PC-3 (cell line): ENCODE measurements at regions not wholly inside any gene's neighbourhood (a gene's known extent, or its start where the extent isn't known, plus 50 kb on each side); places are given as distances from the start of the nearest gene placed in this dataset.
A peak's percentile ranks its signal among the peaks of the same experiment; 100 is the strongest.
"Not testable (repeated sequence)": the region's sequence is repeated elsewhere in the genome, so short reads cannot be mapped to it uniquely, and the experiment has no call there.

Source experiments
- ATAC-seq: fragments of 200-7000 bp; cut with Tn5 transposase; 2 replicates; pipeline ENCODE4 v1.9.1; 2020; ENCODE audit warnings: mild to moderate bottlenecking, moderate library complexity
- BruUV-seq: library from RNA; stranded (reverse); fragments of 400-500 nt; replicated peaks from 2 replicates; lab custom pipeline; 2021; lab: Mats Ljungman, UMichigan
- CTCF ChIA-PET: fragments of 300-600 bp; sonication (Branson Sonifier 250); formaldehyde crosslinking; loops from one replicate; lab custom pipeline; 2022; ENCODE audit warnings: antibody characterized with exemption; lab: Charles Lee
- POLR2A ChIA-PET: fragments of 300-600 bp; sonication (Branson Sonifier 250); formaldehyde crosslinking; loops from one replicate; lab custom pipeline; 2022; ENCODE audit warnings: antibody characterized with exemption; ENCODE audit not compliant: unreplicated experiment; lab: Charles Lee
- DNase-seq: peaks from one replicate; pipeline ENCODE4 v3.0.0-alpha.2; 2015
- H2AFZ ChIP-seq: fragments of 300-600 bp; sonication (generic); 2 replicates; pipeline ENCODE4 v1.6.0; 2016; ENCODE audit warnings: antibody characterized with exemption, low read length
- H3F3A ChIP-seq: fragments of 300-600 bp; sonication (generic); one replicate; pipeline ENCODE4 v1.6.0; 2017; ENCODE audit warnings: antibody characterized with exemption, low read length, control low read depth, mild to moderate bottlenecking; ENCODE audit not compliant: unreplicated experiment
- H3K27ac ChIP-seq: fragments of 300-600 bp; sonication (generic); 2 replicates; pipeline ENCODE4 v1.5.1; 2016; ENCODE audit warnings: mild to moderate bottlenecking, low read length
- H3K27me3 ChIP-seq: fragments of 300-600 bp; sonication (generic); 2 replicates; pipeline ENCODE4 v1.6.1; 2016; ENCODE audit warnings: low read length, mixed read lengths
- H3K36me3 ChIP-seq: fragments of 300-600 bp; sonication (generic); 2 replicates; pipeline ENCODE4 v1.6.1; 2016; ENCODE audit warnings: low read depth, mixed run types, low read length, mixed read lengths
- H3K4me1 ChIP-seq: fragments of 300-600 bp; sonication (generic); 2 replicates; pipeline ENCODE4 v1.5.1; 2016; ENCODE audit warnings: low read length; ENCODE audit not compliant: insufficient read depth
- H3K4me2 ChIP-seq: fragments of 300-600 bp; sonication (generic); 2 replicates; pipeline ENCODE4 v1.6.0; 2016; ENCODE audit warnings: low read length
- H3K4me3 ChIP-seq: fragments of 300-600 bp; sonication (generic); 2 replicates; pipeline ENCODE4 v1.5.1; 2016; ENCODE audit warnings: mild to moderate bottlenecking, low read length, mixed read lengths
- H3K79me2 ChIP-seq: fragments of 300-600 bp; sonication (generic); 2 replicates; pipeline ENCODE4 v1.6.1; 2017; ENCODE audit warnings: low read length, mixed read lengths
- H3K9ac ChIP-seq: fragments of 300-600 bp; sonication (generic); 2 replicates; pipeline ENCODE4 v1.6.0; 2016; ENCODE audit warnings: mild to moderate bottlenecking, low read length
- H3K9me2 ChIP-seq: fragments of 300-600 bp; sonication (generic); replicated peaks from 2 replicates; pipeline ENCODE4 v1.6.1; 2016; ENCODE audit warnings: mixed run types, low read length, mixed read lengths
- H3K9me3 ChIP-seq: fragments of 300-600 bp; sonication (generic); 2 replicates; pipeline ENCODE4 v1.6.1; 2016; ENCODE audit warnings: low read length, mixed read lengths
- H4K20me1 ChIP-seq: fragments of 300-600 bp; sonication (generic); 2 replicates; pipeline ENCODE4 v1.6.1; 2016; ENCODE audit warnings: low read length, mixed read lengths
- intact Hi-C: fragments of 100-400 bp; cut with micrococcal nuclease; formaldehyde crosslinking; loops from 2 replicates; pipeline ENCODE4 v1.9.0; 2023

DNA sequence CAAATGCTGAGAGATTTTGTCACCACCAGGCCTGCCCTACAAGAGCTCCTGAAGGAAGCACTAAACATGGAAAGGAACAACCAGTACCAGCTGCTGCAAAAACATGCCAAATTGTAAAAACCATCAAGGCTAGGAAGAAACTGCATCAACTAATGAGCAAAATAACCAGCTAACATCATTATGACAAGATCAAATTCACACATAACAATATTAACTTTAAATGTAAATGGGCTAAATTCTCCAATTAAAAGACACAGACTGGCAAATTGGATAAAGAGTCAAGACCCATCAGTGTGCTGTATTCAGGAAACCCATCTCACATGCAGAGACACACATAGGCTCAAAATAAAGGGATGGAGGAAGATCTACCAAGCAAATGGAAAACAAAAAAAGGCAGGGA, 222.8 kb upstream of the CCL2 start:
- BruUV-seq, ATAC-seq, H2AFZ ChIP-seq, intact Hi-C loops, H3K4me1 ChIP-seq, H3K27me3 ChIP-seq, H3K79me2 ChIP-seq, H3K4me3 ChIP-seq, H3F3A ChIP-seq, H3K36me3 ChIP-seq, H4K20me1 ChIP-seq, H3K4me2 ChIP-seq, DNase-seq, H3K9ac ChIP-seq, H3K9me3 ChIP-seq, CTCF ChIA-PET, H3K9me2 ChIP-seq, POLR2A ChIA-PET, H3K27ac ChIP-seq: not testable (repeated sequence)

DNA sequence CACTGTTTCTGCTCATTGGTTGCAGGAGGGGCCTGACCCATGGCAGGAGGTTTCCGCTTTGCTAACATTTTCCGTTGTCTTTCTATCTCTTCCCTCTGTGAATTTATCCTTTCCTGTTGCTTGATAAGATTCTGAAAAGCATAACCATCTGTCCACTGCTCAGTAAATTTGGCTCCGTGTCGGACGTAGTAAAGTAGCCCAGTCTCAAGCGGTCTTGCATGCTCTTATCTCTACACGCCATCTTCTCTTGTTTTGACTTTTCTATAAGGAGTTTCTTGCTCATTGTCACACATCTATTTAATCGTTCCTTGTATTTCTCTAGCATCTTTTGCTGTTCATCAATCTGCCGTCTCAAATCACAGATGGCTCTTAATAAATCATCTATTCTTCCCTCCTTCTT, 216.3 kb upstream of the CCL2 start:
- H3F3A ChIP-seq, POLR2A ChIA-PET, ATAC-seq, H3K4me1 ChIP-seq, H3K27ac ChIP-seq, H3K4me2 ChIP-seq, H2AFZ ChIP-seq, DNase-seq, H3K79me2 ChIP-seq, H3K9me2 ChIP-seq, H3K36me3 ChIP-seq, H3K9me3 ChIP-seq, H4K20me1 ChIP-seq, CTCF ChIA-PET, H3K27me3 ChIP-seq, H3K4me3 ChIP-seq, BruUV-seq, intact Hi-C loops, H3K9ac ChIP-seq: not testable (repeated sequence)

DNA sequence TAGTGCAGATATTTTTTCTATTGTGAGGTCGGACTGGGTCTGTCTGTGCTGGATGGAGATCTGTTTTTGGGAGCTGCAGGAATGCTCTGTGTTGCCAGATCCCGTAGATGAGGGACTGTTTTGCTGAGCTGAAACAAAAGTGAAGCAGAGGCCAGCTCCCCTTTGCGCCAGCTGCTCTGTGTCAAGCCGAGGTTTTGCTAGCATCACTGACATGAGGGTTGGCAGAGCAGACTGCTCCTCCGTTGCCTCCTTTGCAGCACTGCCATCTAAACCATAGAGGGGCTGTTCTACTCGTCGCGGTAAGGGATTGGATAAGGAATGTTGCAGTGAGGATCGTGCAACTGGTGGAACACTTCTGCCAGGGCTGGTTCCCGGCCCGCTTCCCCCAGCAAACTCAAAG, 215.9 kb upstream of the CCL2 start:
- H3K9me2 ChIP-seq, H3K27me3 ChIP-seq, H4K20me1 ChIP-seq, H3K4me2 ChIP-seq, BruUV-seq, H3K4me1 ChIP-seq, H3K27ac ChIP-seq, ATAC-seq, H3K79me2 ChIP-seq, H3K9ac ChIP-seq, DNase-seq, intact Hi-C loops, H2AFZ ChIP-seq, CTCF ChIA-PET, H3K36me3 ChIP-seq, POLR2A ChIA-PET, H3K9me3 ChIP-seq, H3K4me3 ChIP-seq, H3F3A ChIP-seq: not testable (repeated sequence)

DNA sequence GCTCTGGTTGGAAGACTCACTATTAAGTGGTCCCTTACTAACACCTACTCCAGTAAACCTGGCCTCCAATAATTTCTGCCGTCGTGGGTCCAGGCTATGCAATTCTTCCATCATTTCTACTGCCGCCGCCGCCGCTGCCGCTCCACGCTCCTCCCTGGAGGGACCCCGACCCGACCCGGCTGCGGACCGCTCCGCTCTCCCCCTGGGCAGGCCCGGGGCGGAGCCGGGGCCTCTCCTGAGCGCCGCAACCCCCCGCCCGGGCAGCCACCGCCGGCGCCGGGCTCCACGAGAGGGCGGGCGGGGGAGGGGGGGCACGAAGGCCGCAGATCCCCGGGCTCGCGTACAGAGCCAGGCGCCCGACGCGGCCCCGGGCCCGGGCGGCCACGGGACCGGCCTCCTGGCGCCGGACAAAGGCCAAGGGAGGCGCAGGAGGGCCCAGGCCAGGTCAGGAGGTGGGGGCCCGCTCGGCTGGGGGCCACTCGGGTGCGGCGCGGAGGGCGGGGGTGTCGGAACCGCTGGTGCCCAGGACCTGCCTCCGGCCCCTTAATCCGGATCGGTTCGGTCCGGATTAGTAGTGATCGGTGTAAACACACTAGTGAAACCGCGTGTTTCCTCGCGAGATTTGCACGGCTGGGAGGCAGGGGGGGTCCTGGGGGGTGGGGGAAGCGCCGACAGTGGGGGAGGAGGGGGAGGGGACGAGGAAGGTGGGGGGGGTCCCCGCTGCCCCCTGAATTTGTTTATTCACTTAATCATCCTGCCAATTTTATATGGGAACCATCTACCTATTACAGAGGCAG, 215.1 kb upstream of the CCL2 start:
- H3K4me3 ChIP-seq, H3K36me3 ChIP-seq, POLR2A ChIA-PET, H3K27me3 ChIP-seq, H2AFZ ChIP-seq, H3K9me2 ChIP-seq, DNase-seq, H3K9ac ChIP-seq, CTCF ChIA-PET, H4K20me1 ChIP-seq, H3K4me1 ChIP-seq, H3K9me3 ChIP-seq, H3K27ac ChIP-seq, H3K79me2 ChIP-seq, H3F3A ChIP-seq, intact Hi-C loops, H3K4me2 ChIP-seq, BruUV-seq: not testable (repeated sequence)
- ATAC-seq = 0 out of 2 replicates have a peak, but pooled peaks have one; percentile 54
